ENCODE measurements at regions not wholly inside any gene's neighbourhood (a gene's known extent, or its start where the extent isn't known, plus 50 kb on each side); places are given as distances from the start of the nearest gene placed in this dataset.

- no peak overlapping the region for H3K4me3 ChIP-seq
- no peaks in the 10 kb centered on the region for H3K36me3 ChIP-seq
- intact Hi-C loops (cut with DNase I; ENCODE audit: low total_unique reads): no loop called here
- TF ChIP-seq, protein P1, sequence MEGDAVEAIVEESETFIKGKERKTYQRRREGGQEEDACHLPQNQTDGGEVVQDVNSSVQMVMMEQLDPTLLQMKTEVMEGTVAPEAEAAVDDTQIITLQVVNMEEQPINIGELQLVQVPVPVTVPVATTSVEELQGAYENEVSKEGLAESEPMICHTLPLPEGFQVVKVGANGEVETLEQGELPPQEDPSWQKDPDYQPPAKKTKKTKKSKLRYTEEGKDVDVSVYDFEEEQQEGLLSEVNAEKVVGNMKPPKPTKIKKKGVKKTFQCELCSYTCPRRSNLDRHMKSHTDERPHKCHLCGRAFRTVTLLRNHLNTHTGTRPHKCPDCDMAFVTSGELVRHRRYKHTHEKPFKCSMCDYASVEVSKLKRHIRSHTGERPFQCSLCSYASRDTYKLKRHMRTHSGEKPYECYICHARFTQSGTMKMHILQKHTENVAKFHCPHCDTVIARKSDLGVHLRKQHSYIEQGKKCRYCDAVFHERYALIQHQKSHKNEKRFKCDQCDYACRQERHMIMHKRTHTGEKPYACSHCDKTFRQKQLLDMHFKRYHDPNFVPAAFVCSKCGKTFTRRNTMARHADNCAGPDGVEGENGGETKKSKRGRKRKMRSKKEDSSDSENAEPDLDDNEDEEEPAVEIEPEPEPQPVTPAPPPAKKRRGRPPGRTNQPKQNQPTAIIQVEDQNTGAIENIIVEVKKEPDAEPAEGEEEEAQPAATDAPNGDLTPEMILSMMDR (IDR thresholded peaks at IDR 0.05 in 8 of 11, conservative IDR thresholded peaks at IDR 0.05 in 3 of 11): no peak
- TF ChIP-seq POLR2AphosphoS5 (IDR thresholded peaks at IDR 0.05) (no peak), POLR2A (IDR thresholded peaks at IDR 0.05) (no peak)
- H3K27me3 ChIP-seq (replicated peaks in 1 of 7): no peaks in the 10 kb centered on the region
- H3K9me3 ChIP-seq: no peaks in the 10 kb centered on the region
- H3K27ac ChIP-seq: no peak overlapping the region
- DNase-seq: no peak
- no peaks in the 10 kb centered on the region for H3K4me1 ChIP-seq
- WGBS, 5 donors: 83 to 92% (median 89%) methylated on average over 2 of the region's 2 CpGs
Measured at GRCh38 chr5:167861928-167862426, 429.5 kb upstream of the WWC1 start.

- 80 to 86% (median 83%) methylated on average over 2 of the region's 2 CpGs for WGBS, 5 donors
- Histone ChIP-seq H3K9me3 (no peaks in the 10 kb centered on the region), H3K27ac (no peak overlapping the region), H3K4me3 (no peak overlapping the region), H3K36me3 (no peaks in the 10 kb centered on the region), H3K4me1 (no peaks in the 10 kb centered on the region), H3K27me3 (replicated peaks in 1 of 7) (no peaks in the 10 kb centered on the region)
- TF ChIP-seq POLR2AphosphoS5 (IDR thresholded peaks at IDR 0.05) (no peak), POLR2A (IDR thresholded peaks at IDR 0.05) (no peak)
- TF ChIP-seq, protein P1 (IDR thresholded peaks at IDR 0.05 in 8 of 11, conservative IDR thresholded peaks at IDR 0.05 in 3 of 11): no peak
- DNase-seq: no peak
- intact Hi-C loops (cut with DNase I; ENCODE audit: low total_unique reads): no loop called here
Measured at GRCh38 chr5:167863883-167864282, 427.6 kb upstream of the WWC1 start.

DNA sequence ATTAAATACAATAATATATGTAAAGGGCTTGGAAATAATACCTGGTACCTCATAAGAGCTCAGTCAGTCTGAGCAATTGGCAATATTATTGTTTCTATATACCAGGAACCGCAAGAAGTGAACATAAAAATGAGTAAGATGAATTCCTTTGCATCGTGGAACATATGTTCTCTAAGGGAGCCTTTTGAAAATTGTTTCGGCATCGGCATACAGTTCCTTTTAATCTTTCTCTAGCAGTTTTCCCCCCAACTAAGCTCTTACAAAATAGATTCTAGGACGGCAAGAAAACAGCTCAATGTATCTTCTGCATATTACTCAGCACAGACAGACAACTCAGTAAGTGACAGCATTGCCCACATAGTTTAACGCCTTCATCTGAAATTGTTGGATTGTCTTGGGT is 426.6 kb upstream of the WWC1 start:
- 80 to 90% (median 85%) methylated on average over 6 of the region's 6 CpGs for WGBS, 5 donors
- DNase-seq: no peak
- Histone ChIP-seq H3K4me1 (no peaks in the 10 kb centered on the region), H3K4me3 (no peak overlapping the region), H3K27ac (no peak overlapping the region), H3K27me3 (replicated peaks in 1 of 7) (no peaks in the 10 kb centered on the region), H3K36me3 (no peaks in the 10 kb centered on the region), H3K9me3 (no peaks in the 10 kb centered on the region)
- TF ChIP-seq, protein P1 (IDR thresholded peaks at IDR 0.05 in 8 of 11, conservative IDR thresholded peaks at IDR 0.05 in 3 of 11): no peak
- TF ChIP-seq POLR2AphosphoS5 (IDR thresholded peaks at IDR 0.05) (no peak), POLR2A (IDR thresholded peaks at IDR 0.05) (no peak)
- intact Hi-C loops (cut with DNase I; ENCODE audit: low total_unique reads): no loop called here

DNA sequence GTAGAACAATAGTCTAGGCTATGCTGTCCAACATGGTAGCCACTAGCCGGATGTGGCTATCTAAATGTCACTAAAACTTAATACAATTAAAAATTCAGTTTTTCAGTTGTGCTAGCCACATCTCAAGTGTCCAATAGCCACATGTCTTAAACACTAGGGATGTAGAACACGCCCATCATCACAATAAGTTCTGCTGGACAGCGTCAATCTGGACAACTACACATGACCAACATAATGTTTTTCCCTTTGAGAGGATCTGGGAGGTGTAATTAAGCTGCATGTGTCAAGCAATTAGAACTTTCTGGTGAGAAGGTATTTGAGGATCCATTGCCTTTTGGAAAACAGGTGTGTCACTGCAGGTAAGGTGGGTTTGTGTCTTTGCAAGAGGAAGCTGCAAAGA is 424.6 kb upstream of the WWC1 start:
- intact Hi-C loops (cut with DNase I; ENCODE audit: low total_unique reads): no loop called here
- WGBS, 5 donors: 72 to 89% (median 82%) methylated on average over 3 of the region's 3 CpGs
- DNase-seq: no peak
- Histone ChIP-seq H3K27ac (no peak overlapping the region), H3K36me3 (no peaks in the 10 kb centered on the region), H3K4me1 (no peaks in the 10 kb centered on the region), H3K9me3 (no peaks in the 10 kb centered on the region), H3K4me3 (no peak overlapping the region), H3K27me3 (replicated peaks in 1 of 7) (no peaks in the 10 kb centered on the region)
- TF ChIP-seq POLR2AphosphoS5 (IDR thresholded peaks at IDR 0.05) (no peak), POLR2A (IDR thresholded peaks at IDR 0.05) (no peak)
- TF ChIP-seq, protein P1 (IDR thresholded peaks at IDR 0.05 in 8 of 11, conservative IDR thresholded peaks at IDR 0.05 in 3 of 11): no peak
